ENCODE measurements at regions not wholly inside any gene's neighbourhood (a gene's known extent, or its start where the extent isn't known, plus 50 kb on each side); places are given as distances from the start of the nearest gene placed in this dataset.
A peak's percentile ranks its signal among the peaks of the same experiment; 100 is the strongest.

GRCh38 chr9:13823026-13823425 is 490.9 kb downstream of the NFIB start:
- Histone ChIP-seq H3K27ac (no peak overlapping the region), H3K9me2 (ENCODE audit: insufficient read depth) (no peaks in the 10 kb centered on the region), H3K79me2 (ENCODE audit: insufficient read depth) (no peaks in the 10 kb centered on the region), H4K20me1 (ENCODE audit: insufficient read depth) (no peaks in the 10 kb centered on the region), H3K9me3 (ENCODE audit: low read depth) (no peaks in the 10 kb centered on the region), H3K36me3 (ENCODE audit: low read depth) (no peaks in the 10 kb centered on the region), H3K27me3 (replicated peaks; ENCODE audit: insufficient read depth) (0 out of 2 replicates have a peak, but pooled peaks cover 8% of the 10 kb centered on the region), H3K4me2 (ENCODE audit: unreplicated experiment) (peak overlapping the region; percentile 5), H3K9ac (no peak overlapping the region), H3K4me1 (ENCODE audit: insufficient read depth) (peaks cover 3% of the 10 kb centered on the region; the same call in 1 of the 2 replicates), H3F3A (ENCODE audit: insufficient read depth) (no peaks in the 10 kb centered on the region), H3K4me3 (no peak overlapping the region), H2AFZ (no peak overlapping the region)
- in situ Hi-C loops (cut with MboI), result no loop called here
- TF ChIP-seq EZH2 (IDR thresholded peaks at IDR 0.05; ENCODE audit: insufficient read depth, poor library complexity, severe bottlenecking) (no peak), EZH2phosphoT487 (IDR thresholded peaks at IDR 0.05; ENCODE audit: insufficient read depth, low read depth) (no peak)
- peak; percentile 64 for DNase-seq

- 94 to 95% methylated on average over 1 of the region's 1 CpG for WGBS, 2 experiments (ENCODE audit: low coverage in 1 of 2, low lambda C conversion rate in 2 of 2, missing lambda C conversion rate in 2 of 2)
- Histone ChIP-seq H3K79me2 (ENCODE audit: insufficient read depth) (no peaks in the 10 kb centered on the region), H2AFZ (no peak overlapping the region), H4K20me1 (ENCODE audit: insufficient read depth) (no peaks in the 10 kb centered on the region), H3K36me3 (ENCODE audit: low read depth) (no peaks in the 10 kb centered on the region), H3K9ac (no peak overlapping the region), H3K4me1 (ENCODE audit: insufficient read depth) (peaks cover 2% of the 10 kb centered on the region; the same call in 1 of the 2 replicates), H3K4me3 (no peak overlapping the region), H3F3A (ENCODE audit: insufficient read depth) (no peaks in the 10 kb centered on the region), H3K9me2 (ENCODE audit: insufficient read depth) (no peaks in the 10 kb centered on the region), H3K9me3 (ENCODE audit: low read depth) (no peaks in the 10 kb centered on the region), H3K27ac (no peak overlapping the region), H3K27me3 (replicated peaks; ENCODE audit: insufficient read depth) (0 out of 2 replicates have a peak, but pooled peaks cover 7% of the 10 kb centered on the region), H3K4me2 (ENCODE audit: unreplicated experiment) (no peak overlapping the region)
- TF ChIP-seq EZH2 (IDR thresholded peaks at IDR 0.05; ENCODE audit: insufficient read depth, poor library complexity, severe bottlenecking), result no peak
- in situ Hi-C loops (cut with MboI), result no loop called here
- DNase-seq, result no peak
Observed at GRCh38 chr9:13817754-13818278, 496.1 kb downstream of the NFIB start.

DNA sequence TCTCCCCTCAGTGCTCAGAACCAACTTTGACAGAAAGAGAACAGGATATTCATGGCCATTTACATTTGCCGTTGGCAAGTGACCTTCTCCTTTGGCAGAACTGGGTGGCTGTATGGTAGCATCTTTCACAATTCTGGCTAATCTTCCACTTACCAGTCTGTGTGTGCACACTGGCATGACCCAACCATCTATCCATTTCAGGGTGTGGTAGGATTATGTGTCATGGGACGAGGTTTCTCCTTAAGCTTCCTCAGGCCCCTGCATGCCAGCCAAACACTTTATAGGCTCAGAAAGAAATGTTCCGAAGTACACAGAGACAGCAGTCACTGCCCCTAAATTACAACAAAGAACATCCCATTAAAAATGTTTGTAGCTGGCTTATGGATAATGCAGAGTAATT is 497.1 kb downstream of the NFIB start:
- H3K9ac ChIP-seq, result no peak overlapping the region
- in situ Hi-C loops (cut with MboI), result no loop called here
- H3K4me2 ChIP-seq (ENCODE audit: unreplicated experiment), result no peak overlapping the region
- H3K9me2 ChIP-seq (ENCODE audit: insufficient read depth), result no peaks in the 10 kb centered on the region
- no peaks in the 10 kb centered on the region for H4K20me1 ChIP-seq (ENCODE audit: insufficient read depth)
- DNase-seq, result peak; percentile 11
- H3K9me3 ChIP-seq (ENCODE audit: low read depth), result no peaks in the 10 kb centered on the region
- TF ChIP-seq EZH2phosphoT487 (IDR thresholded peaks at IDR 0.05; ENCODE audit: insufficient read depth, low read depth) (no peak), EZH2 (IDR thresholded peaks at IDR 0.05; ENCODE audit: insufficient read depth, poor library complexity, severe bottlenecking) (no peak)
- no peak overlapping the region for H3K27ac ChIP-seq
- no peaks in the 10 kb centered on the region for H3F3A ChIP-seq (ENCODE audit: insufficient read depth)
- H3K36me3 ChIP-seq (ENCODE audit: low read depth), result no peaks in the 10 kb centered on the region
- no peak overlapping the region for H3K4me3 ChIP-seq
- 53 to 56% methylated on average over 3 of the region's 3 CpGs for WGBS, 2 experiments (ENCODE audit: low coverage in 1 of 2, low lambda C conversion rate in 2 of 2, missing lambda C conversion rate in 2 of 2)
- H2AFZ ChIP-seq, result no peak overlapping the region
- no peaks in the 10 kb centered on the region for H3K4me1 ChIP-seq (ENCODE audit: insufficient read depth)
- 0 out of 2 replicates have a peak, but pooled peaks cover 7% of the 10 kb centered on the region for H3K27me3 ChIP-seq (replicated peaks; ENCODE audit: insufficient read depth)
- no peaks in the 10 kb centered on the region for H3K79me2 ChIP-seq (ENCODE audit: insufficient read depth)

- no peak overlapping the region for H2AFZ ChIP-seq
- no peaks in the 10 kb centered on the region for H3K79me2 ChIP-seq (ENCODE audit: insufficient read depth)
- no peaks in the 10 kb centered on the region for H3K36me3 ChIP-seq (ENCODE audit: low read depth)
- H3K4me1 ChIP-seq (ENCODE audit: insufficient read depth), result peaks cover 7% of the 10 kb centered on the region; the same call in 1 of the 2 replicates
- H3K9ac ChIP-seq, result no peak overlapping the region
- no peaks in the 10 kb centered on the region for H3K9me2 ChIP-seq (ENCODE audit: insufficient read depth)
- no peak for DNase-seq
- no peak overlapping the region for H3K4me3 ChIP-seq
- H4K20me1 ChIP-seq (ENCODE audit: insufficient read depth), result no peaks in the 10 kb centered on the region
- H3K4me2 ChIP-seq (ENCODE audit: unreplicated experiment), result no peak overlapping the region
- 32 to 41% methylated on average over 1 of the region's 1 CpG for WGBS, 2 experiments (ENCODE audit: low coverage in 1 of 2, low lambda C conversion rate in 2 of 2, missing lambda C conversion rate in 2 of 2)
- H3K27me3 ChIP-seq (replicated peaks; ENCODE audit: insufficient read depth), result 0 out of 2 replicates have a peak, but pooled peaks cover 7% of the 10 kb centered on the region
- H3K9me3 ChIP-seq (ENCODE audit: low read depth), result no peaks in the 10 kb centered on the region
- in situ Hi-C loops (cut with MboI), result no loop called here
- no peaks in the 10 kb centered on the region for H3F3A ChIP-seq (ENCODE audit: insufficient read depth)
- TF ChIP-seq EZH2phosphoT487 (IDR thresholded peaks at IDR 0.05; ENCODE audit: insufficient read depth, low read depth), result no peak
- H3K27ac ChIP-seq, result no peak overlapping the region
Observed at GRCh38 chr9:13814647-13815400, 499.1 kb downstream of the NFIB start.

All from GM23248 (cell line).